Psoas muscle (tissue), 7 donors: ENCODE measurements at regions not wholly inside any gene's neighbourhood (a gene's known extent, or its start where the extent isn't known, plus 50 kb on each side); places are given as distances from the start of the nearest gene placed in this dataset.

Experiments used
- ATAC-seq, 4 donors: fragments of 200-7000 bp; cut with Tn5 transposase; one replicate each; pipeline ENCODE4 v1.9.1; 2020; ENCODE audit warnings: moderate library complexity in 3 of 4, mild to moderate bottlenecking in 2 of 4
- DNase-seq, 2 donors: peaks; one replicate each; pipeline ENCODE4 v3.0.0-alpha.2; 2020
- H3K27ac ChIP-seq: fragments of 200-600 bp; one replicate; pipeline ENCODE4 v1.8.0; 2022
- H3K27me3 ChIP-seq, 3 donors: fragments of 200-600 bp in 1 of 3; one replicate each; pipeline versions ENCODE4 v1.6.1 to v1.8.0; 2013 to 2022; ENCODE audit warnings: low read length in 2 of 3, mild to moderate bottlenecking in 2 of 3, moderate library complexity in 1 of 3; ENCODE audit not compliant: insufficient read depth in 3 of 3
- H3K36me3 ChIP-seq, 2 donors: fragments of 200-600 bp in 1 of 2; one replicate each; pipeline versions ENCODE4 v1.6.1 to v1.8.0; 2013 to 2022; ENCODE audit warnings: low read depth in 1 of 2, mild to moderate bottlenecking in 1 of 2, moderate library complexity in 1 of 2; ENCODE audit not compliant: insufficient read depth in 1 of 2
- H3K4me1 ChIP-seq: fragments of 200-600 bp; one replicate; pipeline ENCODE4 v1.8.0; 2022
- H3K4me3 ChIP-seq: fragments of 200-600 bp; one replicate; pipeline ENCODE4 v1.8.0; 2022; ENCODE audit warnings: mild to moderate bottlenecking
- H3K9me3 ChIP-seq: fragments of 200-600 bp; one replicate; pipeline ENCODE4 v1.8.0; 2022
- CTCF ChIP-seq: fragments of 200-600 bp; IDR thresholded peaks from one replicate; pipeline ENCODE4 v1.8.0; 2022; ENCODE audit warnings: antibody characterized with exemption
- WGBS, 3 donors: extraction: QIAGEN DNeasy Blood & Tissue Kit; methylation state at CpG; one replicate each; pipeline versions ENCODE4 v1.1.6 to v1.1.7; 2013; 5-methylcytosine and 5-hydroxymethylcytosine counted together
- intact Hi-C, 2 donors: fragments of 100-400 bp; cut with DNase I; formaldehyde crosslinking; loops; one replicate each; pipeline versions ENCODE4 v1.11.0 to v1.14.2; 2022
- donor health status: healthy with polysubstance abuse.
- donor health status: DM: no; HTN: no; CAD: no; lungs with moderate emphysema.
- donor health status: Bipolar disorder and iron deficiency.
- donor health status: healthy.
- donor health status: DM: yes; HTN: yes; CAD: no.
- donor health status: DM: no; HTN: no; CAD: no.
- donor health status: DM: yes; HTN: yes; CAD: no.

- no peak for ATAC-seq
- Histone ChIP-seq H3K4me1 (no peaks in the 10 kb centered on the region), H3K27me3 (no peaks in the 10 kb centered on the region), H3K4me3 (no peak overlapping the region), H3K9me3 (no peaks in the 10 kb centered on the region), H3K27ac (no peak overlapping the region), H3K36me3 (no peaks in the 10 kb centered on the region)
- TF ChIP-seq CTCF, result no peak
- intact Hi-C loops, result no loop called here
- whole genome bisulfite sequencing, 3 donors, result 17 to 23% (median 21%) methylated on average over 2 of the region's 2 CpGs
- no peak for DNase-seq
Observed at GRCh38 chr11:105466582-105467228, 143.2 kb upstream of the GRIA4 start.

GRCh38 chr11:105458071-105458470 lies 151.8 kb upstream of the GRIA4 start:
- no peak for TF ChIP-seq CTCF
- intact Hi-C loops, result no loop called here
- Histone ChIP-seq H3K27me3 (no peaks in the 10 kb centered on the region), H3K27ac (no peak overlapping the region), H3K9me3 (no peaks in the 10 kb centered on the region), H3K4me1 (no peaks in the 10 kb centered on the region), H3K4me3 (no peak overlapping the region), H3K36me3 (no peaks in the 10 kb centered on the region)
- 92 to 97% (median 93%) methylated on average over 9 of the region's 9 CpGs for WGBS, 3 donors
- ATAC-seq (no peak), DNase-seq (no peak)

- intact Hi-C loops, result no loop called here
- WGBS, 3 donors, result 70 to 76% (median 74%) methylated on average over 4 of the region's 4 CpGs
- Histone ChIP-seq H3K27me3 (no peaks in the 10 kb centered on the region), H3K4me3 (no peak overlapping the region), H3K4me1 (no peaks in the 10 kb centered on the region), H3K27ac (no peak overlapping the region), H3K36me3 (no peaks in the 10 kb centered on the region), H3K9me3 (no peaks in the 10 kb centered on the region)
- TF ChIP-seq CTCF, result no peak
- ATAC-seq (no peak), DNase-seq (no peak)
Observed at GRCh38 chr11:105456950-105457349, 152.9 kb upstream of the GRIA4 start.

- TF ChIP-seq CTCF, result no peak
- Histone ChIP-seq H3K36me3 (no peaks in the 10 kb centered on the region), H3K27me3 (no peaks in the 10 kb centered on the region), H3K27ac (no peak overlapping the region), H3K4me3 (no peak overlapping the region), H3K9me3 (peaks cover 4% of the 10 kb centered on the region), H3K4me1 (no peaks in the 10 kb centered on the region)
- intact Hi-C loops, result no loop called here
- ATAC-seq (no peak), DNase-seq (no peak)
- WGBS, 3 donors, result 82 to 89% (median 83%) methylated on average over 2 of the region's 2 CpGs
Observed at GRCh38 chr11:105449100-105449734, 160.7 kb upstream of the GRIA4 start.

- Histone ChIP-seq H3K27me3 (no peaks in the 10 kb centered on the region), H3K36me3 (no peaks in the 10 kb centered on the region), H3K27ac (no peak overlapping the region), H3K4me3 (no peak overlapping the region), H3K9me3 (peaks cover 4% of the 10 kb centered on the region), H3K4me1 (no peaks in the 10 kb centered on the region)
- no peak for ATAC-seq
- no peak for DNase-seq
- intact Hi-C loops, result no loop called here
- 91 to 96% (median 94%) methylated on average over 4 of the region's 4 CpGs for WGBS, 3 donors
- TF ChIP-seq CTCF, result no peak
Observed at GRCh38 chr11:105448703-105449079, 161.2 kb upstream of the GRIA4 start.
